ENCODE measurements at regions not wholly inside any gene's neighbourhood (a gene's known extent, or its start where the extent isn't known, plus 50 kb on each side); places are given as distances from the start of the nearest gene placed in this dataset.

- no peaks in the 10 kb centered on the region for H3K9me3 Mint-ChIP-seq (ENCODE audit: unreplicated experiment)
- H3K27me3 Mint-ChIP-seq (ENCODE audit: unreplicated experiment), result peaks cover 5% of the 10 kb centered on the region
- no peaks in the 10 kb centered on the region for H3K36me3 Mint-ChIP-seq (ENCODE audit: unreplicated experiment)
- no peak for DNase-seq
- H3K4me3 Mint-ChIP-seq (ENCODE audit: unreplicated experiment), result no peak overlapping the region
- peaks cover 5% of the 10 kb centered on the region for H3K4me1 Mint-ChIP-seq (ENCODE audit: low read depth, unreplicated experiment)
- H3K27ac Mint-ChIP-seq (ENCODE audit: unreplicated experiment), result no peak overlapping the region
- TF ChIP-seq CTCF (IDR thresholded peaks at IDR 0.05; ENCODE audit: partially characterized antibody, unreplicated experiment), result no peak
Observed at GRCh38 chrX:69282893-69283690, 117.8 kb upstream of the PJA1 start.

DNA sequence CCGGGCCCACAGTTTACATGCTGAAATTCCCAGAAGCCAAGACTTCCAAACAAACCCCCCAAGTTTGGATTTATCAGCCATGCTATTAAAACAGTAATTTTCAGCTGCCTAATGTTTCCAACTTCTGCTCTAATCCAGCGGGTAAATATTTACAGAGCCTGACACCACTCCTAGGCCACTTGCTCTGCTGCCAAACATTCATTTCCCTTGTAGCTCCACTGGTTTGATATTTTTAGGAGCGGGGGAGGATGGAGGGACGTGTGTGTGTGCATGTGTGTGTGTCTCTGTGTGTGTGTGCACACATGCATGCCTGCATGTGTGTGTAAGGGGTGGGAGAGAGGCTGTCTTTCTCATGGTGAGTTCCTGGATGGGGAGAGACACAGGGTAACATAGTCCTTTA is 115.7 kb upstream of the PJA1 start:
- no peak overlapping the region for H3K27ac Mint-ChIP-seq (ENCODE audit: unreplicated experiment)
- TF ChIP-seq CTCF (IDR thresholded peaks at IDR 0.05; ENCODE audit: partially characterized antibody, unreplicated experiment), result no peak
- H3K9me3 Mint-ChIP-seq (ENCODE audit: unreplicated experiment), result no peaks in the 10 kb centered on the region
- no peaks in the 10 kb centered on the region for H3K36me3 Mint-ChIP-seq (ENCODE audit: unreplicated experiment)
- H3K4me1 Mint-ChIP-seq (ENCODE audit: low read depth, unreplicated experiment), result peaks cover 5% of the 10 kb centered on the region
- DNase-seq, result no peak
- peaks cover 5% of the 10 kb centered on the region for H3K27me3 Mint-ChIP-seq (ENCODE audit: unreplicated experiment)
- H3K4me3 Mint-ChIP-seq (ENCODE audit: unreplicated experiment), result no peak overlapping the region

GRCh38 chrX:69279234-69279633 is 114.0 kb upstream of the PJA1 start:
- no peak for TF ChIP-seq CTCF (IDR thresholded peaks at IDR 0.05; ENCODE audit: partially characterized antibody, unreplicated experiment)
- Mint-ChIP-seq H3K4me1 (ENCODE audit: low read depth, unreplicated experiment) (peaks cover 5% of the 10 kb centered on the region), H3K27me3 (ENCODE audit: unreplicated experiment) (peaks cover 3% of the 10 kb centered on the region), H3K36me3 (ENCODE audit: unreplicated experiment) (no peaks in the 10 kb centered on the region), H3K9me3 (ENCODE audit: unreplicated experiment) (no peaks in the 10 kb centered on the region), H3K27ac (ENCODE audit: unreplicated experiment) (no peak overlapping the region), H3K4me3 (ENCODE audit: unreplicated experiment) (no peak overlapping the region)
- no peak for DNase-seq

- no peak for TF ChIP-seq CTCF (IDR thresholded peaks at IDR 0.05; ENCODE audit: partially characterized antibody, unreplicated experiment)
- no peaks in the 10 kb centered on the region for H3K9me3 Mint-ChIP-seq (ENCODE audit: unreplicated experiment)
- no peak for DNase-seq
- H3K4me3 Mint-ChIP-seq (ENCODE audit: unreplicated experiment), result no peak overlapping the region
- no peak overlapping the region for H3K27ac Mint-ChIP-seq (ENCODE audit: unreplicated experiment)
- H3K4me1 Mint-ChIP-seq (ENCODE audit: low read depth, unreplicated experiment), result peaks cover 5% of the 10 kb centered on the region
- no peaks in the 10 kb centered on the region for H3K36me3 Mint-ChIP-seq (ENCODE audit: unreplicated experiment)
- H3K27me3 Mint-ChIP-seq (ENCODE audit: unreplicated experiment), result peaks cover 3% of the 10 kb centered on the region
Observed at GRCh38 chrX:69278031-69278687, 112.9 kb upstream of the PJA1 start.

DNA sequence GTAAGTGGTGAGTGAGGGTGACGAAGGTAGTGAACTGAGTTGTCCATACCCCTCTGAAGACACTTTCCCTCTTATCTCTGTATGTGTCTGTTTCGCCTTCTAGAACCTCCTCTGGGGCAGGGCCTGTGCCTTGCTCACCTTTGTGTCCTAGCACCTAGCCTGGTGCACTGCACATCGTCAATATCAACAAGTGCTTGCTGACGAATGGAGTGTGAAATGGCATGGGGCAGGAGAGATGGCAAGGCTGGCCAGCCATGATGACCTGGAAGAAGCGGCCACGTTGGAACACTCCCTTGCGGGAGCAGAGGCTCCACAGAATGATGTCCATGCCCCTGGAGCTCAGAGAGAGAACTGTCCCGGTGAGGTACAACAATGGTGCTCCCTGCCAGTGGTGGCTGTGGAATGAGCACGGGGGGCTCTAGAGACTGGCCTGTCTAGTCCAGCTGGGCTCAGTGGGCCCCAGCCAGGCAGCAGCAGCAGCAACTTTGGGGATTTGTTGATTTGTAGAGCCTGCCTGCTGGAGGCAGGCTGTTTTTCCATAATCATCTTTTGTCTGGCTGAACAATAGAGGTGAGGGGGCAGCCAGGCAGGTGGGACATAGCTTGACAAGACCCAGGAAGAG is 112.2 kb upstream of the PJA1 start:
- Mint-ChIP-seq H3K27ac (ENCODE audit: unreplicated experiment) (no peak overlapping the region), H3K4me1 (ENCODE audit: low read depth, unreplicated experiment) (peaks cover 5% of the 10 kb centered on the region), H3K27me3 (ENCODE audit: unreplicated experiment) (peaks cover 3% of the 10 kb centered on the region), H3K36me3 (ENCODE audit: unreplicated experiment) (no peaks in the 10 kb centered on the region), H3K9me3 (ENCODE audit: unreplicated experiment) (no peaks in the 10 kb centered on the region), H3K4me3 (ENCODE audit: unreplicated experiment) (no peak overlapping the region)
- TF ChIP-seq CTCF (IDR thresholded peaks at IDR 0.05; ENCODE audit: partially characterized antibody, unreplicated experiment), result no peak
- DNase-seq, result no peak
